Left lung (tissue), 4 donors: ENCODE measurements at regions not wholly inside any gene's neighbourhood (a gene's known extent, or its start where the extent isn't known, plus 50 kb on each side); places are given as distances from the start of the nearest gene placed in this dataset.

Experiments
- ATAC-seq: fragments of 200-7000 bp; cut with Tn5 transposase; one replicate; pipeline ENCODE4 v1.9.1; 2020; ENCODE audit warnings: moderate library complexity
- DNase-seq, 4 donors: peaks; one replicate each; pipeline ENCODE4 v3.0.0-alpha.2; 2013 to 2020
- H3K27ac ChIP-seq, 2 donors: fragments of 200-600 bp; sonication (generic) in 1 of 2; one replicate each; pipeline versions ENCODE4 v1.5.0 to v1.8.0; 2020 to 2021
- H3K27me3 ChIP-seq, 2 donors: fragments of 200-600 bp; sonication (generic) in 1 of 2; one replicate each; pipeline versions ENCODE4 v1.5.0 to v1.8.0; 2020 to 2021
- H3K36me3 ChIP-seq, 2 donors: fragments of 200-600 bp; sonication (generic) in 1 of 2; one replicate each; pipeline versions ENCODE4 v1.5.0 to v1.8.0; 2020 to 2021
- H3K4me1 ChIP-seq, 2 donors: fragments of 200-600 bp; one replicate each; pipeline ENCODE4 v1.8.0; 2021
- H3K4me3 ChIP-seq, 2 donors: fragments of 200-600 bp; sonication (generic) in 1 of 2; one replicate each; pipeline versions ENCODE4 v1.5.0 to v1.8.0; 2020 to 2021; ENCODE audit warnings: mild to moderate bottlenecking in 1 of 2
- H3K9me3 ChIP-seq, 2 donors: fragments of 200-600 bp; sonication (generic) in 1 of 2; one replicate each; pipeline versions ENCODE4 v1.5.0 to v1.8.0; 2020 to 2021
- intact Hi-C, 2 donors: fragments of 100-400 bp; cut with DNase I; formaldehyde crosslinking; loops; one replicate each; pipeline versions ENCODE4 v1.11.2 to v1.14.2; 2022
- TF ChIP-seq, protein P1 (sequence below), 2 donors: fragments of 200-600 bp; sonication (generic) in 1 of 2; IDR thresholded peaks; one replicate each; pipeline versions ENCODE4 v1.5.0 to v1.8.0; 2021; ENCODE audit warnings: antibody characterized with exemption in 2 of 2
- donor health status: DM: no; HTN: yes; CAD: no.
- donor health status: DM: no; HTN: no; CAD: no.

DNA sequence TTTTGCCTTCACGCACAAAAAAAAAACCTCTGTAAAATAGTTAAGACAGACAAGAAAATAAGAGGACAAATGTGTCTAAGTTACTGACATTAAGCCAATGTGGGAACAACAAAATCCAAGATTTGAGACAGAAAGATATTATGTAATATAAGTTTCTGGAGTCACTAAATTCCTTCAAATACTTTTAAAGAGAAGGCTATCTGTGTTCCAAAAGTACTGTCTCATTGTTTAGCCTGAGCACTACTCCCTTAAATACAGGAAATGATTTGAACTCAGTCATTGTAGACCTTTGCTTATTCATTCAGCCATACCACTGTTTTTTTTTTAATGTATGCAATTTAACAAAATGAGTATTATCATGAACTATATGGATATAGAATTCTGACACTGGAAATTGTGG, 82.7 kb upstream of the KITLG start:
- TF ChIP-seq, protein P1, sequence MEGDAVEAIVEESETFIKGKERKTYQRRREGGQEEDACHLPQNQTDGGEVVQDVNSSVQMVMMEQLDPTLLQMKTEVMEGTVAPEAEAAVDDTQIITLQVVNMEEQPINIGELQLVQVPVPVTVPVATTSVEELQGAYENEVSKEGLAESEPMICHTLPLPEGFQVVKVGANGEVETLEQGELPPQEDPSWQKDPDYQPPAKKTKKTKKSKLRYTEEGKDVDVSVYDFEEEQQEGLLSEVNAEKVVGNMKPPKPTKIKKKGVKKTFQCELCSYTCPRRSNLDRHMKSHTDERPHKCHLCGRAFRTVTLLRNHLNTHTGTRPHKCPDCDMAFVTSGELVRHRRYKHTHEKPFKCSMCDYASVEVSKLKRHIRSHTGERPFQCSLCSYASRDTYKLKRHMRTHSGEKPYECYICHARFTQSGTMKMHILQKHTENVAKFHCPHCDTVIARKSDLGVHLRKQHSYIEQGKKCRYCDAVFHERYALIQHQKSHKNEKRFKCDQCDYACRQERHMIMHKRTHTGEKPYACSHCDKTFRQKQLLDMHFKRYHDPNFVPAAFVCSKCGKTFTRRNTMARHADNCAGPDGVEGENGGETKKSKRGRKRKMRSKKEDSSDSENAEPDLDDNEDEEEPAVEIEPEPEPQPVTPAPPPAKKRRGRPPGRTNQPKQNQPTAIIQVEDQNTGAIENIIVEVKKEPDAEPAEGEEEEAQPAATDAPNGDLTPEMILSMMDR (IDR thresholded peaks at IDR 0.05): no peak
- intact Hi-C loops: no loop called here
- H3K27ac ChIP-seq: no peak overlapping the region
- DNase-seq (no peak), ATAC-seq (no peak)
- no peaks in the 10 kb centered on the region for H3K9me3 ChIP-seq
- H3K27me3 ChIP-seq: no peaks in the 10 kb centered on the region
- H3K4me1 ChIP-seq: no peaks in the 10 kb centered on the region
- H3K4me3 ChIP-seq: no peak overlapping the region
- H3K36me3 ChIP-seq: no peaks in the 10 kb centered on the region

DNA sequence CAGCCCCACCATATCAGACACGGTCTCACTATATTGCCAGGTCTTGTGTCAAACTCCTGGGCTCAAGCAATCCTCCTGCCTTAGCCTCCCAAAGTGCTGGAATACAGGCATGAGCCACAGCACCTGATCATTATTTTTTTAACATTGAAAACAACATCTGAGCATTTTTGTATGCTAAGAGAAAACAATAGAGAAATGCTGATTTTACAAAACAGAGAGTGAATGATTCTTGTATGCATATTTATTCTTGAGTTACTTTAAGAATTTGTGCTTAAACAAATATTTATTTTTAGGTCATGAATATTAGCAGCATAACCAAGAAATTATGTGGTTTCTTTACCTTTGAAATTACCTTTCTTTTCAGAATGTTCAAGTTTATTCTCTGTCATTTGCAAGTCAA, 81.8 kb upstream of the KITLG start:
- DNase-seq: no peak
- Histone ChIP-seq H3K4me3 (no peak overlapping the region), H3K27ac (no peak overlapping the region), H3K36me3 (no peaks in the 10 kb centered on the region), H3K9me3 (no peaks in the 10 kb centered on the region), H3K4me1 (no peaks in the 10 kb centered on the region), H3K27me3 (no peaks in the 10 kb centered on the region)
- intact Hi-C loops: no loop called here
- TF ChIP-seq, protein P1 (IDR thresholded peaks at IDR 0.05): no peak
- ATAC-seq: no peak

DNA sequence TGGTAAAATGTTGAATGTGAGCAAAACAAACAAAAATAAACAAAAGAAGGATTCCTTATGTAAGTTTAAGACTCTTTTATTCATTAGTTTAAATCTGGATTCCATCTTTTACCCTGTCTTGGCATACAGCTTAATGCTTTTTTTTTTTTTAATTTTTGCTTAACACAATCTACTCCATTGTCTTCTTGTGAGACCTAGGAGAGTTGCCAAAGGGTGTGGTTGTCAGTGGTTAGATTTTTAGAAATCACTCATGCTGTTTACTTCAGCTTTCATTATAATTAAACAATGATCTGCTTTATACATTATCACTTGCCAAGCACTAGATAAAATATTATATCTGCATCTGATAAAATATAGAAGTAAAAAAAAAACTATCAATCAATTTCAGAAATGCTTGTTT, 77.7 kb upstream of the KITLG start:
- no peaks in the 10 kb centered on the region for H3K4me1 ChIP-seq
- TF ChIP-seq, protein P1 (IDR thresholded peaks at IDR 0.05): no peak
- no peak overlapping the region for H3K4me3 ChIP-seq
- intact Hi-C loops: no loop called here
- ATAC-seq (no peak), DNase-seq (no peak)
- H3K27ac ChIP-seq: no peak overlapping the region
- no peaks in the 10 kb centered on the region for H3K9me3 ChIP-seq
- H3K36me3 ChIP-seq: no peaks in the 10 kb centered on the region
- H3K27me3 ChIP-seq: no peaks in the 10 kb centered on the region

DNA sequence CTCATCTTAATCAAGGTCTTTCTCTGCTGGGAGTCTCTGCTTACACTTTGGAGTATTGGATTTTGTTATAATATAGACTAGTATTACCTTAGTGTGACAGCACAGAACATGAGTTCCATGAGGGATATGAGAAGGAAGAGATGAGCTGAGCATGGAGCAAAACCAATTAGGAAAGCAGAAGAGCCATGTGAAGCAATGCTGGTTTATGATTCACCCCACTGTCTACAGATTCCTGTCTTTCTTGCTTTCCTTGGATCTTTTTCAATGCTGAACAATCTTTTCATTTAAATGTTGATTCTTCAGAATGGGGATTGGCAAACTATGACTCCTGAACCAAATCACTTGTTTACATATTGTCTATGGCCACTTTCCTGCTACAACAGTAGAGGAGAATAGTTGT, 70.4 kb upstream of the KITLG start:
- Histone ChIP-seq H3K4me1 (no peaks in the 10 kb centered on the region), H3K9me3 (no peaks in the 10 kb centered on the region), H3K27ac (no peak overlapping the region), H3K36me3 (no peaks in the 10 kb centered on the region), H3K4me3 (no peak overlapping the region), H3K27me3 (no peaks in the 10 kb centered on the region)
- DNase-seq: no peak
- TF ChIP-seq, protein P1 (IDR thresholded peaks at IDR 0.05): no peak
- intact Hi-C loops: no loop called here
- no peak for ATAC-seq

DNA sequence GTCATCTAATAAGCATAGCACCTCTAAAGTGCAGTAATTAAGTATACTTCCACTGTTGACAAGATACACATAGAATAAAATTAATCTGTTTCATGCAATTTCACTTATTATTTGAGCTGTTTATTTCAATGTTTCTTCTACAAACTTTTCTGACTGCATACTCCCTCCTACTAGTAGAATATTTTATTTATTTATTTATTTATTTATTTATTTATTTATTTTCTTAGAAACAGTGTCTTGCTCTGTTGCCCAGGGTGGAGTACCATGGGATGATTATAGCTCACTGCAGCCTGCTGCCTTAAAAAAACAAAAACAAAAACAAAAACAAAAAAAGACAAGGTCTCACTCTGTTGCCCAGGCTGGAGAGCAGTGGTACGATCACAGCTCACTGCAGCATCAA, 68.4 kb upstream of the KITLG start:
- DNase-seq (no peak), ATAC-seq (no peak)
- TF ChIP-seq, protein P1 (IDR thresholded peaks at IDR 0.05): no peak
- Histone ChIP-seq H3K4me1 (no peaks in the 10 kb centered on the region), H3K4me3 (no peak overlapping the region), H3K9me3 (no peaks in the 10 kb centered on the region), H3K36me3 (no peaks in the 10 kb centered on the region), H3K27me3 (no peaks in the 10 kb centered on the region), H3K27ac (no peak overlapping the region)
- intact Hi-C loops: no loop called here
